Immature natural killer cell (primary cell): ENCODE measurements at regions not wholly inside any gene's neighbourhood (a gene's known extent, or its start where the extent isn't known, plus 50 kb on each side); places are given as distances from the start of the nearest gene placed in this dataset.

Experiments used
- DNase-seq, 3 donors: peaks; one replicate each; pipeline ENCODE4 v3.0.0; 2022; ENCODE audit warnings: mixed read lengths in 1 of 3
- H3K27ac Mint-ChIP-seq, 6 donors: one replicate each; pipeline ENCODE4 v1.8.0; 2020; ENCODE audit warnings: mixed read lengths in 6 of 6, mild to moderate bottlenecking in 5 of 6, inconsistent platforms in 4 of 6, moderate library complexity in 3 of 6
- H3K27me3 Mint-ChIP-seq, 3 donors: one replicate each; pipeline ENCODE4 v1.8.0; 2020 to 2021; ENCODE audit warnings: low read depth in 3 of 3, mild to moderate bottlenecking in 3 of 3, mixed read lengths in 3 of 3, moderate library complexity in 3 of 3, inconsistent platforms in 1 of 3
- H3K36me3 Mint-ChIP-seq, 3 donors: one replicate each; pipeline ENCODE4 v1.8.0; 2020; ENCODE audit warnings: mixed read lengths in 3 of 3, inconsistent platforms in 2 of 3, mild to moderate bottlenecking in 2 of 3
- H3K4me1 Mint-ChIP-seq, 2 donors: one replicate each; pipeline ENCODE4 v1.8.0; 2020; ENCODE audit warnings: inconsistent platforms in 2 of 2, mild to moderate bottlenecking in 2 of 2, mixed read lengths in 2 of 2, moderate library complexity in 1 of 2
- H3K4me3 Mint-ChIP-seq, 5 donors: one replicate each; pipeline ENCODE4 v1.8.0; 2020; ENCODE audit warnings: mild to moderate bottlenecking in 5 of 5, mixed read lengths in 5 of 5, inconsistent platforms in 3 of 5, moderate library complexity in 3 of 5
- H3K9me3 Mint-ChIP-seq, 6 donors: one replicate each; pipeline ENCODE4 v1.8.0; 2020; ENCODE audit warnings: mild to moderate bottlenecking in 6 of 6, mixed read lengths in 6 of 6, inconsistent platforms in 4 of 6, moderate library complexity in 3 of 6

- H3K36me3 Mint-ChIP-seq, result no peaks in the 10 kb centered on the region
- no peak overlapping the region for H3K4me3 Mint-ChIP-seq
- no peak overlapping the region for H3K27ac Mint-ChIP-seq
- H3K9me3 Mint-ChIP-seq, result peaks cover 0 to 10% (median 1%) of the 10 kb centered on the region in 6 donors
- H3K27me3 Mint-ChIP-seq, result peaks cover 0 to 5% (median 0%) of the 10 kb centered on the region in 3 donors
- H3K4me1 Mint-ChIP-seq, result no peaks in the 10 kb centered on the region
- no peak for DNase-seq
Observed at GRCh38 chr10:16274911-16275310, 161.9 kb upstream of the PTER start.

- no peaks in the 10 kb centered on the region for H3K36me3 Mint-ChIP-seq
- no peaks in the 10 kb centered on the region for H3K27me3 Mint-ChIP-seq
- no peak for DNase-seq
- no peak overlapping the region for H3K4me3 Mint-ChIP-seq
- peaks cover 0 to 10% (median 0%) of the 10 kb centered on the region in 6 donors for H3K9me3 Mint-ChIP-seq
- no peak overlapping the region for H3K27ac Mint-ChIP-seq
- H3K4me1 Mint-ChIP-seq, result no peaks in the 10 kb centered on the region
Observed at GRCh38 chr10:16280595-16280994, 156.2 kb upstream of the PTER start.

- Mint-ChIP-seq H3K4me1 (no peaks in the 10 kb centered on the region), H3K4me3 (no peak overlapping the region), H3K27me3 (peaks cover 0 to 6% (median 2%) of the 10 kb centered on the region in 3 donors), H3K27ac (no peak overlapping the region), H3K9me3 (peaks cover 0 to 2% (median 0%) of the 10 kb centered on the region in 6 donors), H3K36me3 (no peaks in the 10 kb centered on the region)
- DNase-seq, result no peak
Observed at GRCh38 chr10:16292366-16292765, 144.4 kb upstream of the PTER start.

GRCh38 chr10:16297069-16297468 is 139.7 kb upstream of the PTER start:
- peaks cover 0 to 4% (median 3%) of the 10 kb centered on the region in 3 donors for H3K27me3 Mint-ChIP-seq
- H3K27ac Mint-ChIP-seq, result no peak overlapping the region
- H3K4me1 Mint-ChIP-seq, result no peaks in the 10 kb centered on the region
- no peak for DNase-seq
- no peak overlapping the region for H3K4me3 Mint-ChIP-seq
- no peaks in the 10 kb centered on the region for H3K9me3 Mint-ChIP-seq
- H3K36me3 Mint-ChIP-seq, result no peaks in the 10 kb centered on the region

GRCh38 chr10:16297642-16298041 is 139.2 kb upstream of the PTER start:
- Mint-ChIP-seq H3K27ac (no peak overlapping the region), H3K27me3 (peaks cover 0 to 4% (median 3%) of the 10 kb centered on the region in 3 donors), H3K9me3 (peaks cover 0 to 1% (median 0%) of the 10 kb centered on the region in 6 donors), H3K36me3 (no peaks in the 10 kb centered on the region), H3K4me1 (no peaks in the 10 kb centered on the region), H3K4me3 (no peak overlapping the region)
- no peak for DNase-seq

GRCh38 chr10:16304311-16304710 is 132.5 kb upstream of the PTER start:
- H3K4me1 Mint-ChIP-seq, result no peaks in the 10 kb centered on the region

GRCh38 chr10:16310440-16310839 is 126.4 kb upstream of the PTER start:
- Mint-ChIP-seq H3K4me3 (no peak overlapping the region), H3K27me3 (peaks cover 0 to 1% (median 0%) of the 10 kb centered on the region in 3 donors), H3K9me3 (peaks cover 0 to 15% (median 2%) of the 10 kb centered on the region in 6 donors), H3K4me1 (no peaks in the 10 kb centered on the region), H3K36me3 (no peaks in the 10 kb centered on the region), H3K27ac (no peak overlapping the region)
- no peak for DNase-seq

More at GRCh38 chr10:16304311-16304710, 132.5 kb upstream of the PTER start:
- Mint-ChIP-seq H3K9me3 (peaks cover 0 to 6% (median under 1%) of the 10 kb centered on the region in 6 donors), H3K36me3 (no peaks in the 10 kb centered on the region), H3K27me3 (peaks cover 0 to 2% (median 0%) of the 10 kb centered on the region in 3 donors), H3K27ac (no peak overlapping the region), H3K4me3 (no peak overlapping the region)
- DNase-seq, result no peak

GRCh38 chr10:16314259-16314658 is 122.6 kb upstream of the PTER start:
- Mint-ChIP-seq H3K27ac (no peak overlapping the region), H3K4me3 (no peak overlapping the region), H3K36me3 (no peaks in the 10 kb centered on the region), H3K9me3 (peaks cover 0 to 15% (median 1%) of the 10 kb centered on the region in 6 donors), H3K27me3 (peaks cover 0 to 5% (median 0%) of the 10 kb centered on the region in 3 donors), H3K4me1 (no peaks in the 10 kb centered on the region)
- DNase-seq, result no peak

- H3K36me3 Mint-ChIP-seq, result no peaks in the 10 kb centered on the region
- H3K4me1 Mint-ChIP-seq, result no peaks in the 10 kb centered on the region
- DNase-seq, result no peak
- no peak overlapping the region for H3K27ac Mint-ChIP-seq
- peaks cover 0 to 4% (median 3%) of the 10 kb centered on the region in 3 donors for H3K27me3 Mint-ChIP-seq
- no peak overlapping the region for H3K4me3 Mint-ChIP-seq
- no peaks in the 10 kb centered on the region for H3K9me3 Mint-ChIP-seq
Observed at GRCh38 chr10:16316733-16317390, 119.9 kb upstream of the PTER start.

GRCh38 chr10:16341637-16342036 is 95.2 kb upstream of the PTER start:
- no peaks in the 10 kb centered on the region for H3K4me1 Mint-ChIP-seq
- peaks cover 0 to 4% (median 0%) of the 10 kb centered on the region in 3 donors for H3K27me3 Mint-ChIP-seq
- no peaks in the 10 kb centered on the region for H3K36me3 Mint-ChIP-seq

GRCh38 chr10:16348891-16349290 is 87.9 kb upstream of the PTER start:
- peaks cover 0 to 2% (median 0%) of the 10 kb centered on the region in 6 donors for H3K9me3 Mint-ChIP-seq
- DNase-seq, result no peak
- H3K27me3 Mint-ChIP-seq, result peaks cover 0 to 5% (median 2%) of the 10 kb centered on the region in 3 donors
- no peak overlapping the region for H3K4me3 Mint-ChIP-seq
- H3K36me3 Mint-ChIP-seq, result no peaks in the 10 kb centered on the region
- H3K4me1 Mint-ChIP-seq, result no peaks in the 10 kb centered on the region
- no peak overlapping the region for H3K27ac Mint-ChIP-seq

More at GRCh38 chr10:16341637-16342036, 95.2 kb upstream of the PTER start:
- H3K4me3 Mint-ChIP-seq, result no peak overlapping the region
- no peak for DNase-seq
- no peak overlapping the region for H3K27ac Mint-ChIP-seq
- H3K9me3 Mint-ChIP-seq, result peaks cover 0 to 2% (median 0%) of the 10 kb centered on the region in 6 donors

GRCh38 chr10:16352146-16352545 is 84.7 kb upstream of the PTER start:
- Mint-ChIP-seq H3K27me3 (peaks cover 0 to 5% (median 5%) of the 10 kb centered on the region in 3 donors), H3K36me3 (no peaks in the 10 kb centered on the region), H3K27ac (no peak overlapping the region)

GRCh38 chr10:16360001-16360400 is 76.8 kb upstream of the PTER start:
- no peak overlapping the region for H3K27ac Mint-ChIP-seq

More at GRCh38 chr10:16352146-16352545, 84.7 kb upstream of the PTER start:
- Mint-ChIP-seq H3K4me3 (no peak overlapping the region), H3K4me1 (no peaks in the 10 kb centered on the region), H3K9me3 (peaks cover 0 to 2% (median 0%) of the 10 kb centered on the region in 6 donors)
- DNase-seq, result no peak

GRCh38 chr10:16360425-16360824 is 76.4 kb upstream of the PTER start:
- Mint-ChIP-seq H3K4me3 (no peak overlapping the region), H3K27ac (no peak overlapping the region), H3K9me3 (no peaks in the 10 kb centered on the region), H3K27me3 (peaks cover 1 to 5% (median 4%) of the 10 kb centered on the region in 3 donors), H3K36me3 (no peaks in the 10 kb centered on the region), H3K4me1 (no peaks in the 10 kb centered on the region)
- DNase-seq, result no peak

More at GRCh38 chr10:16360001-16360400, 76.8 kb upstream of the PTER start:
- peaks cover 1 to 5% (median 4%) of the 10 kb centered on the region in 3 donors for H3K27me3 Mint-ChIP-seq
- no peak for DNase-seq
- H3K36me3 Mint-ChIP-seq, result no peaks in the 10 kb centered on the region
- no peaks in the 10 kb centered on the region for H3K4me1 Mint-ChIP-seq
- H3K4me3 Mint-ChIP-seq, result no peak overlapping the region
- H3K9me3 Mint-ChIP-seq, result no peaks in the 10 kb centered on the region

- Mint-ChIP-seq H3K4me3 (no peak overlapping the region), H3K27ac (no peak overlapping the region), H3K9me3 (no peaks in the 10 kb centered on the region), H3K36me3 (no peaks in the 10 kb centered on the region), H3K4me1 (no peaks in the 10 kb centered on the region), H3K27me3 (peaks cover 1 to 4% (median 3%) of the 10 kb centered on the region in 3 donors)
- no peak for DNase-seq
Observed at GRCh38 chr10:16361086-16361485, 75.7 kb upstream of the PTER start.
